ENCODE measurements at regions not wholly inside any gene's neighbourhood (a gene's known extent, or its start where the extent isn't known, plus 50 kb on each side); places are given as distances from the start of the nearest gene placed in this dataset.

DNA sequence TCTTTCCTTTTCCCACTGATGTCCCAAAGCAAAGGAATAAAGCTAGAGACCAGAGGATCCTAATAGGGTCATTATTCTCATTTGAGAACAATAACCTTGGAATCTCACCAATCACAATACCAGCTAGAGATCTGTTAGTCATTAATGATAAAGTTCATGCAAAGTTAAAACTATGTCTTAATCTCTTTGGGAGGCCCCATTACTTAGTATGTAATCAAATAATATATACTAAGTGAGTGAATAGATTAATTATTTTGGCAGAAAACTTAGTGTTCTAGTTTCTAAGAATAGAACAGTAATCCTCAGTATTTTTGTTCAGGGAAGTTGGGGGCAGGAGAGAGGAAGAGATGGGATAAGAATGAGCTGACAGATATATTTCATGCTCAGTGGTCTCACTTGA lies 227.2 kb downstream of the MTERF1 start:
- TF ChIP-seq ZNF3 (CRISPR knock-in tag; IDR thresholded peaks at IDR 0.05) (no peak), SMC3 (conservative IDR thresholded peaks at IDR 0.05; ENCODE audit: insufficient read depth, low read depth, low read length) (no peak), NCOA4 (IDR thresholded peaks at IDR 0.05; ENCODE audit: partially characterized antibody) (no peak)
- TF ChIP-seq, protein P1, sequence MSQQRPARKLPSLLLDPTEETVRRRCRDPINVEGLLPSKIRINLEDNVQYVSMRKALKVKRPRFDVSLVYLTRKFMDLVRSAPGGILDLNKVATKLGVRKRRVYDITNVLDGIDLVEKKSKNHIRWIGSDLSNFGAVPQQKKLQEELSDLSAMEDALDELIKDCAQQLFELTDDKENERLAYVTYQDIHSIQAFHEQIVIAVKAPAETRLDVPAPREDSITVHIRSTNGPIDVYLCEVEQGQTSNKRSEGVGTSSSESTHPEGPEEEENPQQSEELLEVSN (IDR thresholded peaks at IDR 0.05; ENCODE audit: borderline replicate concordance in 1 of 2, extremely low read depth in 1 of 2, insufficient read depth in 1 of 2, insufficient read length in 1 of 2, low read depth in 1 of 2, low read length in 1 of 2, poor library complexity in 1 of 2, severe bottlenecking in 1 of 2): no peak
